Smooth muscle cell (in vitro differentiated cells): ENCODE measurements at regions not wholly inside any gene's neighbourhood (a gene's known extent, or its start where the extent isn't known, plus 50 kb on each side); places are given as distances from the start of the nearest gene placed in this dataset.
"Not testable (repeated sequence)": the region's sequence is repeated elsewhere in the genome, so short reads cannot be mapped to it uniquely, and the experiment has no call there.

Source experiments
- DNase-seq: peaks from one replicate; lab custom pipeline; 2025; ENCODE audit not compliant: unreplicated experiment; lab: John Stamatoyannopoulos, UW
- H2AFZ ChIP-seq: fragments of 200-600 bp; sonication (generic); 2 replicates; pipeline ENCODE4 v1.6.0; 2016; ENCODE audit warnings: antibody characterized with exemption, low read depth, mild to moderate bottlenecking
- H3F3A ChIP-seq: fragments of 200-600 bp; sonication (generic); 2 replicates; pipeline ENCODE4 v1.6.0; 2017; ENCODE audit warnings: antibody characterized with exemption, low read depth
- H3K27ac ChIP-seq: fragments of 200-600 bp; sonication (generic); 2 replicates; pipeline ENCODE4 v1.5.1; 2016; ENCODE audit warnings: low read depth, mild to moderate bottlenecking
- H3K27me3 ChIP-seq: fragments of 200-600 bp; sonication (generic); 2 replicates; pipeline ENCODE4 v1.6.1; 2016; ENCODE audit warnings: low read depth, mild to moderate bottlenecking
- H3K36me3 ChIP-seq: fragments of 200-600 bp; sonication (generic); 2 replicates; pipeline ENCODE4 v1.5.1; 2016; ENCODE audit warnings: low read depth
- H3K4me1 ChIP-seq: fragments of 200-600 bp; sonication (generic); 2 replicates; pipeline ENCODE4 v1.5.1; 2016; ENCODE audit warnings: low read depth
- H3K4me2 ChIP-seq: fragments of 200-600 bp; sonication (generic); 2 replicates; pipeline ENCODE4 v1.6.0; 2016; ENCODE audit warnings: mild to moderate bottlenecking
- H3K4me3 ChIP-seq: fragments of 200-600 bp; sonication (generic); 2 replicates; pipeline ENCODE4 v1.5.1; 2016; ENCODE audit warnings: mild to moderate bottlenecking
- H3K79me2 ChIP-seq: fragments of 200-600 bp; sonication (generic); 2 replicates; pipeline ENCODE4 v1.6.0; 2016; ENCODE audit warnings: low read depth, mild to moderate bottlenecking
- H3K9ac ChIP-seq: fragments of 200-600 bp; sonication (generic); 2 replicates; pipeline ENCODE4 v1.6.0; 2016; ENCODE audit warnings: low read depth
- H3K9me3 ChIP-seq: fragments of 200-600 bp; sonication (generic); replicated peaks from 2 replicates; pipeline ENCODE4 v1.5.1; 2016; ENCODE audit warnings: low read depth
- H4K20me1 ChIP-seq: fragments of 200-600 bp; sonication (generic); 2 replicates; pipeline ENCODE4 v1.6.0; 2016; ENCODE audit warnings: low read depth
- CTCF ChIP-seq: fragments of 200-600 bp; sonication (generic); IDR thresholded peaks from 2 replicates; pipeline ENCODE4 v1.5.1; 2017; ENCODE audit warnings: borderline replicate concordance, mild to moderate bottlenecking, antibody characterized with exemption; ENCODE audit not compliant: insufficient read depth, poor library complexity, severe bottlenecking
- WGBS: methylation state at CpG from one replicate; pipeline ENCODE4 v1.1.7; 2016; ENCODE audit warnings: low lambda C conversion rate; 5-methylcytosine and 5-hydroxymethylcytosine counted together

GRCh38 chr11:87894961-87895360 is 280.3 kb downstream of the RAB38 start:
- Histone ChIP-seq H3K79me2 (no peaks in the 10 kb centered on the region), H3K27ac (no peak overlapping the region), H3K4me1 (peaks cover 6% of the 10 kb centered on the region), H3F3A (no peaks in the 10 kb centered on the region), H3K4me2 (no peak overlapping the region), H4K20me1 (no peaks in the 10 kb centered on the region), H3K36me3 (no peaks in the 10 kb centered on the region), H3K27me3 (no peaks in the 10 kb centered on the region), H3K4me3 (no peak overlapping the region), H3K9me3 (no peaks in the 10 kb centered on the region), H3K9ac (no peak overlapping the region), H2AFZ (no peak overlapping the region)
- DNase-seq, result no peak
- WGBS, result 93% methylated on average over 1 of the region's 1 CpG
- no peak for TF ChIP-seq CTCF

- WGBS, result 81% methylated on average over 1 of the region's 1 CpG
- Histone ChIP-seq H3K4me1 (no peaks in the 10 kb centered on the region), H3K9me3 (no peaks in the 10 kb centered on the region), H3K36me3 (no peaks in the 10 kb centered on the region), H3F3A (no peaks in the 10 kb centered on the region), H3K4me2 (no peak overlapping the region), H3K27me3 (no peaks in the 10 kb centered on the region), H4K20me1 (no peaks in the 10 kb centered on the region), H3K9ac (no peak overlapping the region), H2AFZ (no peak overlapping the region), H3K79me2 (no peaks in the 10 kb centered on the region), H3K4me3 (no peak overlapping the region), H3K27ac (no peak overlapping the region)
- TF ChIP-seq CTCF, result no peak
- DNase-seq, result no peak
Observed at GRCh38 chr11:87892291-87892690, 283.0 kb downstream of the RAB38 start.

- H4K20me1 ChIP-seq, result no peaks in the 10 kb centered on the region
- no peak overlapping the region for H3K4me3 ChIP-seq
- H3K27me3 ChIP-seq, result no peaks in the 10 kb centered on the region
- H3K9ac ChIP-seq, result no peak overlapping the region
- H3K4me1 ChIP-seq, result no peaks in the 10 kb centered on the region
- no peaks in the 10 kb centered on the region for H3K36me3 ChIP-seq
- H3F3A ChIP-seq, result no peaks in the 10 kb centered on the region
- no peak overlapping the region for H3K27ac ChIP-seq
- no peak overlapping the region for H3K4me2 ChIP-seq
- no peaks in the 10 kb centered on the region for H3K9me3 ChIP-seq
- no peak for DNase-seq
- TF ChIP-seq CTCF, result no peak
- H3K79me2 ChIP-seq, result no peaks in the 10 kb centered on the region
- H2AFZ ChIP-seq, result no peak overlapping the region
Observed at GRCh38 chr11:87889126-87889525, 286.1 kb downstream of the RAB38 start.

GRCh38 chr11:87885084-87885483 is 290.2 kb downstream of the RAB38 start:
- H2AFZ ChIP-seq, H3K4me3 ChIP-seq, H4K20me1 ChIP-seq, H3K36me3 ChIP-seq, H3K79me2 ChIP-seq, H3K4me2 ChIP-seq, H3K9ac ChIP-seq, H3K4me1 ChIP-seq, H3K9me3 ChIP-seq, H3K27me3 ChIP-seq, H3F3A ChIP-seq, DNase-seq, H3K27ac ChIP-seq: not testable (repeated sequence)
- WGBS, result 100% methylated on average over 1 of the region's 1 CpG
